Adrenal gland (tissue), 9 donors: ENCODE measurements at regions not wholly inside any gene's neighbourhood (a gene's known extent, or its start where the extent isn't known, plus 50 kb on each side); places are given as distances from the start of the nearest gene placed in this dataset.

Experiments used
- DNase-seq, 7 donors: peaks; one replicate each; pipeline ENCODE4 v3.0.0-alpha.2; 2019 to 2020
- H3K27ac ChIP-seq, 5 donors: fragments of 200-600 bp; sonication (generic) in 4 of 5; 1 replicate in 3 of 5; 2 replicates in 2 of 5; pipeline versions ENCODE4 v1.5.1 to v1.8.0; 2016 to 2020; ENCODE audit warnings: mild to moderate bottlenecking in 1 of 5
- H3K27me3 ChIP-seq: fragments of 200-600 bp; 2 replicates; pipeline ENCODE4 v1.8.0; 2021
- H3K36me3 ChIP-seq, 2 donors: fragments of 200-600 bp; replicated peaks in 1 of 2; 1 replicate in 1 of 2; 2 replicates in 1 of 2; pipeline versions ENCODE4 v1.5.1 to v1.8.0; 2018 to 2022
- H3K4me1 ChIP-seq, 2 donors: fragments of 200-600 bp; replicated peaks in 1 of 2; 1 replicate in 1 of 2; 2 replicates in 1 of 2; pipeline versions ENCODE4 v1.5.1 to v1.8.0; 2018 to 2021
- H3K4me3 ChIP-seq, 4 donors: fragments of 200-600 bp; sonication (generic) in 3 of 4; one replicate each; pipeline ENCODE4 v1.5.1; 2016 to 2018
- H3K9me3 ChIP-seq, 3 donors: fragments of 200-600 bp; sonication (generic) in 1 of 3; replicated peaks in 1 of 3; 1 replicate in 2 of 3; 2 replicates in 1 of 3; pipeline versions ENCODE4 v1.5.1 to v1.8.0; 2016 to 2021
- POLR2A ChIP-seq, 2 donors: fragments of 450-650 bp; IDR thresholded peaks; one replicate each; pipeline ENCODE4 v1.6.1; 2017; ENCODE audit warnings: antibody characterized with exemption in 2 of 2, mild to moderate bottlenecking in 2 of 2, moderate library complexity in 1 of 2
- WGBS, 4 donors: extraction: QIAGEN DNeasy Blood & Tissue Kit in 2 of 4; methylation state at CpG; one replicate each; pipeline versions ENCODE4 v1.1.5 to v1.1.7; 2013 to 2017; 5-methylcytosine and 5-hydroxymethylcytosine counted together
- intact Hi-C, 2 donors: fragments of 100-400 bp; cut with DNase I; formaldehyde crosslinking; loops; one replicate each; pipeline versions ENCODE4 v1.14.1 to v1.15.0; 2022 to 2023
- TF ChIP-seq, protein P1 (sequence below), 6 experiments: fragments of 450-650 bp in 4 of 6; fragments of 200-600 bp in 2 of 6; sonication (generic) in 1 of 6; IDR thresholded peaks; 1 replicate in 5 of 6; 2 replicates in 1 of 6; pipeline versions ENCODE4 v1.5.1 to v1.8.0; 2016 to 2021; ENCODE audit warnings: antibody characterized with exemption in 6 of 6, mild to moderate bottlenecking in 2 of 6, moderate library complexity in 1 of 6
- donor health status: healthy with polysubstance abuse.
- donor health status: Bipolar disorder and iron deficiency.
- donor health status: DM: yes; HTN: yes; CAD: no.
- donor health status: DM: no; HTN: no; CAD: no.
- donor health status: DM: no; HTN: no; CAD: no.

DNA sequence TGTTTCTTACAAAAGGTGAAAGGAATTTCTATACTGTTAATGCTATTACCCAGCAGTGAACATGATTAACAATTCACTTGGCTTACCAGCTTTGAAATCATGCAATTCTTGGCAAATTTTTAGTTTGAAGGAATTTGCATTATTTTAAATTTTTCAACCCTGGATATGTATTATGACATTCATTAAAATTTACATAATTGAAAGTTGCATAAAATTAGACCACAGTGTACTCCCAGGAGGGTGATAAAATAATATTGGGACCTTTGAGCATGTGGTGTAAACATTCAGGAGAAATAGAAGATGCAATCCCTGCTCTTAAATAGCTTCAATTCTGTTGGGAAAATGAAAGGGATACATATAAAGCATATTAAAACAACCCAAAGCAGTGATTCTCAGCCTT lies 412.2 kb upstream of the SGCD start:
- Histone ChIP-seq H3K27ac (no peak overlapping the region), H3K36me3 (no peaks in the 10 kb centered on the region), H3K27me3 (no peaks in the 10 kb centered on the region), H3K4me1 (peaks cover 0 to 4% of the 10 kb centered on the region in 2 donors), H3K9me3 (no peaks in the 10 kb centered on the region), H3K4me3 (no peak overlapping the region)
- DNase-seq: no peak
- intact Hi-C loops: no loop called here
- TF ChIP-seq, protein P1, sequence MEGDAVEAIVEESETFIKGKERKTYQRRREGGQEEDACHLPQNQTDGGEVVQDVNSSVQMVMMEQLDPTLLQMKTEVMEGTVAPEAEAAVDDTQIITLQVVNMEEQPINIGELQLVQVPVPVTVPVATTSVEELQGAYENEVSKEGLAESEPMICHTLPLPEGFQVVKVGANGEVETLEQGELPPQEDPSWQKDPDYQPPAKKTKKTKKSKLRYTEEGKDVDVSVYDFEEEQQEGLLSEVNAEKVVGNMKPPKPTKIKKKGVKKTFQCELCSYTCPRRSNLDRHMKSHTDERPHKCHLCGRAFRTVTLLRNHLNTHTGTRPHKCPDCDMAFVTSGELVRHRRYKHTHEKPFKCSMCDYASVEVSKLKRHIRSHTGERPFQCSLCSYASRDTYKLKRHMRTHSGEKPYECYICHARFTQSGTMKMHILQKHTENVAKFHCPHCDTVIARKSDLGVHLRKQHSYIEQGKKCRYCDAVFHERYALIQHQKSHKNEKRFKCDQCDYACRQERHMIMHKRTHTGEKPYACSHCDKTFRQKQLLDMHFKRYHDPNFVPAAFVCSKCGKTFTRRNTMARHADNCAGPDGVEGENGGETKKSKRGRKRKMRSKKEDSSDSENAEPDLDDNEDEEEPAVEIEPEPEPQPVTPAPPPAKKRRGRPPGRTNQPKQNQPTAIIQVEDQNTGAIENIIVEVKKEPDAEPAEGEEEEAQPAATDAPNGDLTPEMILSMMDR (IDR thresholded peaks at IDR 0.05): no peak
- no peak for TF ChIP-seq POLR2A (IDR thresholded peaks at IDR 0.05)

DNA sequence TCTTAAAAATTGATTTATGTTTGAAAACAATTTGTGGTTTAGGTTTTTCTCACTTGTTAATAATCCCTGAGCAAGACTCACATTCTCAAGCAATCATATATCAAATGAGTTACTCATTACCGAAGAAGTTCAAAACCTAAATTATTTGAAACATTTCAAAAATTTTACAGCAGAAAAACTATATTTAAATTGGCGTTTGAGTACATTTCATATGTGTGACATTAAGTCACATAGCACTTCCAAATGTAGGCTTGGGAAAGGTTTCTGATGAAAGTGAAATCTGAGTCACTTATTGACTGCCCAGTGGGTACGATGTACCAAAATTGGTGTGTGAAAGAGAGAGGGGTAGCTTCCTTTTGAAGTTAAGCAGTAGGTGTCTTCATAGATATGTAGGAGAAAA lies 411.4 kb upstream of the SGCD start:
- Histone ChIP-seq H3K36me3 (no peaks in the 10 kb centered on the region), H3K4me3 (no peak overlapping the region), H3K27ac (no peak overlapping the region), H3K9me3 (no peaks in the 10 kb centered on the region), H3K27me3 (no peaks in the 10 kb centered on the region), H3K4me1 (peaks cover 0 to 4% of the 10 kb centered on the region in 2 donors)
- intact Hi-C loops: no loop called here
- no peak for DNase-seq
- TF ChIP-seq, protein P1 (IDR thresholded peaks at IDR 0.05): no peak
- no peak for TF ChIP-seq POLR2A (IDR thresholded peaks at IDR 0.05)
- 51 to 74% (median 54%) methylated on average over 3 of the region's 3 CpGs for WGBS, 4 donors

DNA sequence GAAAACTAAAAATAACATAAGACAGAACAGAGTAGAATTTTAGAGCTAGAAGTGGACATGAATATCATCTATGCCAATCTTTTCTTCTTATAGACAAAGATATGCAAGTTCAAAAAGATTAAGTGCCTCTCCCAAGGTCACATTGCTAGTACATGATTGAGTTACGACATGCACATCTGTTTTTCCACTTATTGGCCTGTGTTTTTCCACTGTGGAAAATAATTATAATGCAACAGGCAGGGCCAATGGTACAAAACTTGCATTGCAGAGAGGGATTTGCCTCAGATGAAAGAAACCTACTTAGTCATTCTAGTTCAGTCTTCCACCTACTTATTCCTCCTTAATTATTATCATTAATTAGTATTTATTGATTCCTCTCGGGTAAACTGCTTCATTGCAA lies 407.8 kb upstream of the SGCD start:
- DNase-seq: no peak
- H3K4me3 ChIP-seq: no peak overlapping the region
- no peaks in the 10 kb centered on the region for H3K36me3 ChIP-seq
- intact Hi-C loops: no loop called here
- no peaks in the 10 kb centered on the region for H3K9me3 ChIP-seq
- TF ChIP-seq POLR2A (IDR thresholded peaks at IDR 0.05): no peak
- TF ChIP-seq, protein P1 (IDR thresholded peaks at IDR 0.05): no peak
- no peak overlapping the region for H3K27ac ChIP-seq
- WGBS, 4 donors: 47 to 49% (median 48%) methylated on average over 2 of the region's 2 CpGs
- H3K4me1 ChIP-seq: peaks cover 0 to 4% of the 10 kb centered on the region in 2 donors
- H3K27me3 ChIP-seq: no peaks in the 10 kb centered on the region

DNA sequence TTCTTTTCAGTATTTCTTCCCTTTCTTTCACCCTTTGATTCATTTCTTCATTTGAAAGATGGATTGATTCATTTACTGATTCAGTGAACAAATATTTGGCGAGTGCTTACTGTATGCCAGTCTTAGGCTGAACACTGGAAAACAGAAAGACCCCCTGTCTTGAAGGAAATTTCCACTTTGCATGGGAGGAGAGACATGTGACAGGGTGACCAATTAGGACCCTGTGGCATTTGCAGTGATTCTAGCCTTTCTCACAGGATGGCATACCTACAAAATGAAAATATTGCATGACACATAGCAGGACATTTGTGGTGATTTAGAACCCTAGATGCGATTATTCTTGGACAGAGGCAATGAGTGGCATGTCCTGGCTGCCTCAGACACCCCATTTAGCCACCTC lies 407.2 kb upstream of the SGCD start:
- DNase-seq: no peak
- peaks cover 0 to 4% of the 10 kb centered on the region in 2 donors for H3K4me1 ChIP-seq
- 84 to 86% (median 85%) methylated on average over 2 of the region's 2 CpGs for WGBS, 4 donors
- no peaks in the 10 kb centered on the region for H3K27me3 ChIP-seq
- H3K27ac ChIP-seq: no peak overlapping the region
- no peak overlapping the region for H3K4me3 ChIP-seq
- TF ChIP-seq POLR2A (IDR thresholded peaks at IDR 0.05): no peak
- TF ChIP-seq, protein P1 (IDR thresholded peaks at IDR 0.05): no peak
- H3K9me3 ChIP-seq: no peaks in the 10 kb centered on the region
- intact Hi-C loops: no loop called here
- no peaks in the 10 kb centered on the region for H3K36me3 ChIP-seq
